Fibroblast of lung (primary cell): ENCODE measurements at regions not wholly inside any gene's neighbourhood (a gene's known extent, or its start where the extent isn't known, plus 50 kb on each side); places are given as distances from the start of the nearest gene placed in this dataset.

Experiments
- DNase-seq, 2 donors: peaks; one replicate each; pipeline versions ENCODE4 v3.0.0 to v3.0.0-alpha.2; 2010; ENCODE audit warnings: low read depth in 2 of 2
- H2AFZ ChIP-seq: 2 replicates; pipeline ENCODE4 v1.5.1; 2012; ENCODE audit warnings: low read length, control low read depth, inconsistent platforms
- H3K27ac ChIP-seq: 2 replicates; pipeline ENCODE4 v1.5.1; 2011; ENCODE audit warnings: low read length, control low read depth; ENCODE audit not compliant: insufficient read depth
- H3K27me3 ChIP-seq: 2 replicates; pipeline ENCODE4 v1.5.1; 2011; ENCODE audit warnings: mild to moderate bottlenecking, low read length; ENCODE audit not compliant: control insufficient read depth, insufficient read depth
- H3K36me3 ChIP-seq: 2 replicates; pipeline ENCODE4 v1.5.1; 2011; ENCODE audit warnings: low read length; ENCODE audit not compliant: control insufficient read depth, insufficient read depth
- H3K4me1 ChIP-seq: 2 replicates; pipeline ENCODE4 v1.5.1; 2011; ENCODE audit warnings: low read length; ENCODE audit not compliant: control insufficient read depth, insufficient read depth; ENCODE audit errors: extremely low read depth
- H3K4me2 ChIP-seq: 2 replicates; pipeline ENCODE4 v1.5.1; 2011; ENCODE audit warnings: low read length, control low read depth; ENCODE audit not compliant: insufficient read depth; ENCODE audit errors: extremely low read depth
- H3K4me3 ChIP-seq, 4 experiments: fragments of 200-600 bp in 1 of 4; sonication (generic) in 1 of 4; replicated peaks in 1 of 4; 2 replicates each; pipeline ENCODE4 v1.5.1; 2011 to 2016; ENCODE audit warnings: low read length in 4 of 4, low read depth in 3 of 4, mild to moderate bottlenecking in 3 of 4, control low read depth in 2 of 4, inconsistent platforms in 1 of 4, mixed read lengths in 1 of 4; ENCODE audit not compliant: insufficient read depth in 1 of 4; ENCODE audit errors: control extremely low read depth in 1 of 4
- H3K79me2 ChIP-seq: 2 replicates; pipeline ENCODE4 v1.5.1; 2012; ENCODE audit warnings: mild to moderate bottlenecking, low read length, inconsistent platforms; ENCODE audit not compliant: control insufficient read depth, insufficient read depth
- H3K9ac ChIP-seq: 2 replicates; pipeline ENCODE4 v1.5.1; 2011; ENCODE audit warnings: mild to moderate bottlenecking, low read length, control low read depth; ENCODE audit not compliant: insufficient read depth
- H3K9me3 ChIP-seq: 2 replicates; pipeline ENCODE4 v1.5.1; 2012; ENCODE audit warnings: low read depth, low read length; ENCODE audit not compliant: control insufficient read depth, insufficient read depth
- H4K20me1 ChIP-seq: 2 replicates; pipeline ENCODE4 v1.5.1; 2011; ENCODE audit warnings: low read length; ENCODE audit not compliant: control insufficient read depth, insufficient read depth; ENCODE audit errors: extremely low read depth
- CTCF ChIP-seq, 2 donors: IDR thresholded peaks in 1 of 2; conservative IDR thresholded peaks in 1 of 2; 1 replicate in 1 of 2; 2 replicates in 1 of 2; pipeline ENCODE4 v1.5.1; 2011 to 2012; ENCODE audit warnings: low read length in 2 of 2, control low read depth in 1 of 2, inconsistent platforms in 1 of 2, low read depth in 1 of 2, mild to moderate bottlenecking in 1 of 2
- EZH2 ChIP-seq: IDR thresholded peaks from 2 replicates; pipeline ENCODE4 v1.5.1; 2012; ENCODE audit warnings: low read length, control low read depth, mild to moderate bottlenecking; ENCODE audit errors: missing control alignments

- Histone ChIP-seq H3K4me1 (no peaks in the 10 kb centered on the region), H3K4me3 (no peak overlapping the region), H3K36me3 (no peaks in the 10 kb centered on the region), H3K9ac (no peak overlapping the region), H4K20me1 (no peaks in the 10 kb centered on the region), H3K27me3 (no peaks in the 10 kb centered on the region), H3K79me2 (no peaks in the 10 kb centered on the region), H3K27ac (no peak overlapping the region), H2AFZ (no peak overlapping the region), H3K9me3 (no peaks in the 10 kb centered on the region), H3K4me2 (peak overlapping the region; percentile 10)
- peak; percentile 60 to 94 for DNase-seq
- TF ChIP-seq CTCF (conservative IDR thresholded peaks at IDR 0.05 in 1 of 2, IDR thresholded peaks at IDR 0.05 in 1 of 2; ENCODE audit: low read depth in 1 of 2, low read length in 2 of 2) (no peak), EZH2 (no peak)
Measured at GRCh38 chr12:30026621-30027234, 243.0 kb upstream of the TMTC1 start.

DNA sequence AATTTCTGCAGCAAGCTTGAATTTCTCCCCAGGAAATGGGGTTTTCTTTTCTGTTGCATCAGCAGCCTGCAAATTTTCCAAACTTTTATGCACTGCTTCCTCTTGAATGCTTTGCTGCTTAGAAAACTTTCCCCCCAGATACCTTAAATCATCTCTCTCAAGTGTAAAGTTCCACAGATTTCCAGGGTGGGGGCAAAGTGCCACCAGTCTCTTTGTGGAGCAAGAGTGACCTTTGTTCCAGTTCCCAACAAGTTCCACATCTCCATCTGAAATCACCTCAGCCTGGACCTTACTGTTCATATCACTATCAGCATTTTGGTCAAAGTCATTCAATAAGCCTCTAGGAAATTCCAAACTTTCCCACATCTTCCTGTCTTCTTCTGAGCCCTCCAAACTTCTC, 241.6 kb upstream of the TMTC1 start:
- no peak overlapping the region for H3K9ac ChIP-seq
- no peak overlapping the region for H3K27ac ChIP-seq
- TF ChIP-seq CTCF (conservative IDR thresholded peaks at IDR 0.05 in 1 of 2, IDR thresholded peaks at IDR 0.05 in 1 of 2; ENCODE audit: low read depth in 1 of 2, low read length in 2 of 2) (no peak), EZH2 (no peak)
- no peak overlapping the region for H3K4me2 ChIP-seq
- DNase-seq, result no peak
- H4K20me1 ChIP-seq, result no peaks in the 10 kb centered on the region
- H2AFZ ChIP-seq, result no peak overlapping the region
- no peaks in the 10 kb centered on the region for H3K4me1 ChIP-seq
- H3K4me3 ChIP-seq, result no peak overlapping the region
- no peaks in the 10 kb centered on the region for H3K79me2 ChIP-seq
- no peaks in the 10 kb centered on the region for H3K36me3 ChIP-seq
- no peaks in the 10 kb centered on the region for H3K9me3 ChIP-seq
- H3K27me3 ChIP-seq, result no peaks in the 10 kb centered on the region

- Histone ChIP-seq H4K20me1 (no peaks in the 10 kb centered on the region), H2AFZ (no peak overlapping the region), H3K4me1 (no peaks in the 10 kb centered on the region), H3K9ac (no peak overlapping the region), H3K27ac (no peak overlapping the region), H3K27me3 (no peaks in the 10 kb centered on the region), H3K4me2 (no peak overlapping the region), H3K9me3 (no peaks in the 10 kb centered on the region), H3K36me3 (no peaks in the 10 kb centered on the region), H3K79me2 (no peaks in the 10 kb centered on the region), H3K4me3 (no peak overlapping the region)
- peak; percentile 15 to 73 for DNase-seq
- TF ChIP-seq EZH2, result no peak
- no peak for TF ChIP-seq CTCF (conservative IDR thresholded peaks at IDR 0.05 in 1 of 2, IDR thresholded peaks at IDR 0.05 in 1 of 2; ENCODE audit: low read depth in 1 of 2, low read length in 2 of 2)
Measured at GRCh38 chr12:30023186-30023585, 239.4 kb upstream of the TMTC1 start.
